Esophagus squamous epithelium (tissue), 4 donors: ENCODE measurements at regions not wholly inside any gene's neighbourhood (a gene's known extent, or its start where the extent isn't known, plus 50 kb on each side); places are given as distances from the start of the nearest gene placed in this dataset.

Experiments
- POLR2A ChIP-seq, 4 donors: fragments of 450-650 bp; IDR thresholded peaks; one replicate each; pipeline ENCODE4 v1.6.1; 2017; ENCODE audit warnings: antibody characterized with exemption in 4 of 4, mild to moderate bottlenecking in 4 of 4, moderate library complexity in 3 of 4
- TF ChIP-seq, protein P1 (sequence below), 6 experiments: fragments of 450-650 bp in 4 of 6; fragments of 200-600 bp in 2 of 6; sonication (generic) in 2 of 6; IDR thresholded peaks; one replicate each; pipeline ENCODE4 v1.5.1; 2016 to 2019; ENCODE audit warnings: antibody characterized with exemption in 6 of 6, mild to moderate bottlenecking in 4 of 6, moderate library complexity in 4 of 6

- TF ChIP-seq, protein P1, sequence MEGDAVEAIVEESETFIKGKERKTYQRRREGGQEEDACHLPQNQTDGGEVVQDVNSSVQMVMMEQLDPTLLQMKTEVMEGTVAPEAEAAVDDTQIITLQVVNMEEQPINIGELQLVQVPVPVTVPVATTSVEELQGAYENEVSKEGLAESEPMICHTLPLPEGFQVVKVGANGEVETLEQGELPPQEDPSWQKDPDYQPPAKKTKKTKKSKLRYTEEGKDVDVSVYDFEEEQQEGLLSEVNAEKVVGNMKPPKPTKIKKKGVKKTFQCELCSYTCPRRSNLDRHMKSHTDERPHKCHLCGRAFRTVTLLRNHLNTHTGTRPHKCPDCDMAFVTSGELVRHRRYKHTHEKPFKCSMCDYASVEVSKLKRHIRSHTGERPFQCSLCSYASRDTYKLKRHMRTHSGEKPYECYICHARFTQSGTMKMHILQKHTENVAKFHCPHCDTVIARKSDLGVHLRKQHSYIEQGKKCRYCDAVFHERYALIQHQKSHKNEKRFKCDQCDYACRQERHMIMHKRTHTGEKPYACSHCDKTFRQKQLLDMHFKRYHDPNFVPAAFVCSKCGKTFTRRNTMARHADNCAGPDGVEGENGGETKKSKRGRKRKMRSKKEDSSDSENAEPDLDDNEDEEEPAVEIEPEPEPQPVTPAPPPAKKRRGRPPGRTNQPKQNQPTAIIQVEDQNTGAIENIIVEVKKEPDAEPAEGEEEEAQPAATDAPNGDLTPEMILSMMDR (IDR thresholded peaks at IDR 0.05): no peak
- TF ChIP-seq POLR2A (IDR thresholded peaks at IDR 0.05): no peak
Measured at GRCh38 chr17:77851921-77852320, 106.6 kb upstream of the TNRC6C start.
